ENCODE measurements at regions not wholly inside any gene's neighbourhood (a gene's known extent, or its start where the extent isn't known, plus 50 kb on each side); places are given as distances from the start of the nearest gene placed in this dataset.

DNA sequence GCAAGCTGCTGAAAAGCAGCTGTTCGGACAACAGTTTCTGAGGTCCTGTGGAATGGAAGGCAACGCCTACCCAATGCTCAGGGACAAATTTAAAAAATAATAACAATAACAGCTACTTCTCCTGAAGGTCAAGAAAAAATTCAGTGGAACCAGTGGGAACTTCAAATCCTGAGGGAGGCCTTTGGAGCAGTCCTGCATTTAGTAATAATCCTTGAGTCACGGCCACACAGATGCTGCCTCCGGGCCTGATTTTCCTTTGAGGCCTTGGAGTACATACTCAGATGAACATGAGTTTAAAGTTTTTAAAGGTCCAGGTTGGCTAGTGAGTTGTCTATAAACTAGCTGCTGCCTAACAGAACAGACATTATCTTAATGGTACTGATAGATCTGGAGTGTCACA, 268.0 kb downstream of the MSRB3 start:
- no peak for TF ChIP-seq CTCF (conservative IDR thresholded peaks at IDR 0.05; ENCODE audit: low read depth, low read length)
- TF ChIP-seq EZH2 (IDR thresholded peaks at IDR 0.05; ENCODE audit: borderline replicate concordance, low read depth, low read length, poor library complexity, severe bottlenecking), result no peak
